Trophoblast cell (in vitro differentiated cells and primary cell): ENCODE measurements at regions not wholly inside any gene's neighbourhood (a gene's known extent, or its start where the extent isn't known, plus 50 kb on each side); places are given as distances from the start of the nearest gene placed in this dataset.
"Not testable (repeated sequence)": the region's sequence is repeated elsewhere in the genome, so short reads cannot be mapped to it uniquely, and the experiment has no call there.

ENCODE experiments used
- DNase-seq, 2 donors: peaks; one replicate each; pipeline ENCODE4 v3.0.0-alpha.2; 2016
- H2AFZ ChIP-seq: 2 replicates; pipeline ENCODE4 v1.6.1; 2013; ENCODE audit warnings: low read length, moderate library complexity, mild to moderate bottlenecking; ENCODE audit not compliant: insufficient read depth, poor library complexity
- H2AK5ac ChIP-seq: 2 replicates; pipeline ENCODE4 v1.6.1; 2013; ENCODE audit warnings: mild to moderate bottlenecking, low read length
- H2BK120ac ChIP-seq: 2 replicates; pipeline ENCODE4 v1.6.1; 2013; ENCODE audit warnings: low read length, mild to moderate bottlenecking, moderate library complexity; ENCODE audit not compliant: insufficient read depth, poor library complexity
- H2BK12ac ChIP-seq: 2 replicates; pipeline ENCODE4 v1.6.1; 2013; ENCODE audit warnings: mild to moderate bottlenecking, low read length, moderate library complexity
- H2BK5ac ChIP-seq: 2 replicates; pipeline ENCODE4 v1.6.1; 2013; ENCODE audit warnings: low read length, low read depth, moderate library complexity, mild to moderate bottlenecking; ENCODE audit not compliant: poor library complexity
- H3K14ac ChIP-seq: 2 replicates; pipeline ENCODE4 v1.6.1; 2013; ENCODE audit warnings: mild to moderate bottlenecking, low read length
- H3K18ac ChIP-seq: 2 replicates; pipeline ENCODE4 v1.6.1; 2013; ENCODE audit warnings: mild to moderate bottlenecking, low read length
- H3K23ac ChIP-seq: 2 replicates; pipeline ENCODE4 v1.6.1; 2013; ENCODE audit warnings: low read length
- H3K27ac ChIP-seq: 2 replicates; pipeline ENCODE4 v1.5.1; 2013; ENCODE audit warnings: low read depth, mild to moderate bottlenecking, inconsistent platforms, low read length, moderate library complexity
- H3K27me3 ChIP-seq: 2 replicates; pipeline ENCODE4 v1.6.1; 2013; ENCODE audit warnings: inconsistent platforms, mild to moderate bottlenecking, low read length, moderate library complexity; ENCODE audit not compliant: insufficient read depth
- H3K36me3 ChIP-seq, 2 experiments: 1 replicate in 1 of 2; 2 replicates in 1 of 2; pipeline ENCODE4 v1.6.1; 2013; ENCODE audit warnings: low read length in 2 of 2, mild to moderate bottlenecking in 2 of 2, moderate library complexity in 1 of 2; ENCODE audit not compliant: insufficient read depth in 2 of 2, control insufficient read depth in 1 of 2
- H3K4ac ChIP-seq: 2 replicates; pipeline ENCODE4 v1.6.1; 2013; ENCODE audit warnings: low read depth, mild to moderate bottlenecking, low read length, moderate library complexity
- H3K4me1 ChIP-seq, 2 experiments: 1 replicate in 1 of 2; 2 replicates in 1 of 2; pipeline ENCODE4 v1.6.1; 2013; ENCODE audit warnings: low read length in 2 of 2, mild to moderate bottlenecking in 2 of 2, moderate library complexity in 1 of 2; ENCODE audit not compliant: insufficient read depth in 2 of 2, control insufficient read depth in 1 of 2
- H3K4me2 ChIP-seq: 2 replicates; pipeline ENCODE4 v1.6.1; 2013; ENCODE audit warnings: inconsistent platforms, mild to moderate bottlenecking, low read length, moderate library complexity
- H3K4me3 ChIP-seq: 2 replicates; pipeline ENCODE4 v1.5.1; 2013; ENCODE audit warnings: mild to moderate bottlenecking, low read depth, low read length, inconsistent platforms
- H3K79me1 ChIP-seq: one replicate; pipeline ENCODE4 v1.6.1; 2013; ENCODE audit warnings: low read length
- H3K79me2 ChIP-seq: 2 replicates; pipeline ENCODE4 v1.6.1; 2013; ENCODE audit warnings: low read length, mild to moderate bottlenecking; ENCODE audit not compliant: control insufficient read depth, insufficient read depth, poor library complexity
- H3K9ac ChIP-seq: 2 replicates; pipeline ENCODE4 v1.6.1; 2013; ENCODE audit warnings: mild to moderate bottlenecking, low read length
- H3K9me3 ChIP-seq: 2 replicates; pipeline ENCODE4 v1.6.1; 2013; ENCODE audit warnings: low read depth, mild to moderate bottlenecking, control low read depth, inconsistent platforms, low read length; ENCODE audit not compliant: insufficient read depth
- H4K12ac ChIP-seq: 2 replicates; pipeline ENCODE4 v1.6.1; 2013; ENCODE audit warnings: low read depth, mild to moderate bottlenecking, low read length, moderate library complexity
- H4K8ac ChIP-seq: 2 replicates; pipeline ENCODE4 v1.6.1; 2013; ENCODE audit warnings: low read depth, mild to moderate bottlenecking, low read length, moderate library complexity
- H4K91ac ChIP-seq: one replicate; pipeline ENCODE4 v1.6.1; 2013; ENCODE audit warnings: low read depth, mild to moderate bottlenecking, low read length, moderate library complexity
- WGBS: extraction: QIAGEN DNeasy Blood & Tissue Kit; methylation state at CpG from one replicate; pipeline ENCODE4 v1.1.7; 2013; ENCODE audit warnings: missing lambda C conversion rate; ENCODE audit not compliant: insufficient read length, insufficient coverage; ENCODE audit errors: extremely low coverage; 5-methylcytosine and 5-hydroxymethylcytosine counted together

DNA sequence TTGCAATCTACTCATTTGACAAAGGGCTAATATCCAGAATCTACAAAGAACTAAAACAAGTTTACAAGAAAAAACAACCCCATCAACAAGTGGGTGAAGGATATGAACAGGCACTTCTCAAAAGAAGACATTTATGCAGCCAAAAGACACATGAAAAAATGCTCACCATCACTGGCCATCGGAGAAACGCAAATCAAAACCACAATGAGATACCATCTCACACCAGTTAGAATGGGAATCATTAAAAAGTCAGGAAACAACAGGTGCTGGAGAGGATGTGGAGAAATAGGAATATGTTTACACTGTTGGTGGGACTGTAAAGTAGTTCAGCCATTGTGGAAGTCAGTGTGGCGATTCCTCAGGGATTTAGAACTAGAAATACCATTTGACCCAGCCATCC, 336.5 kb downstream of the NR2F2 start:
- H3K9ac ChIP-seq, H3K4ac ChIP-seq, H3K14ac ChIP-seq, H3K4me3 ChIP-seq, H4K12ac ChIP-seq, H3K79me1 ChIP-seq, H3K4me2 ChIP-seq, H2BK120ac ChIP-seq, DNase-seq, H3K27me3 ChIP-seq, H3K9me3 ChIP-seq, H2BK12ac ChIP-seq, H2AFZ ChIP-seq, H3K18ac ChIP-seq, H4K8ac ChIP-seq, H3K4me1 ChIP-seq, H3K23ac ChIP-seq, H3K36me3 ChIP-seq, H3K27ac ChIP-seq, H4K91ac ChIP-seq, H3K79me2 ChIP-seq, H2BK5ac ChIP-seq, H2AK5ac ChIP-seq: not testable (repeated sequence)
- WGBS = no CpG with 5 or more reads among the region's 3 CpGs

- WGBS = no CpG with 5 or more reads among the region's 5 CpGs
- Histone ChIP-seq H3K14ac (no peak overlapping the region), H2BK12ac (no peak overlapping the region), H4K91ac (no peak overlapping the region), H3K18ac (no peak overlapping the region), H3K27me3 (no peaks in the 10 kb centered on the region), H2BK120ac (no peak overlapping the region), H3K79me2 (no peaks in the 10 kb centered on the region), H3K36me3 (no peaks in the 10 kb centered on the region), H4K12ac (no peak overlapping the region), H3K79me1 (no peaks in the 10 kb centered on the region), H2BK5ac (no peak overlapping the region), H3K4me3 (no peak overlapping the region), H3K9me3 (no peaks in the 10 kb centered on the region), H3K9ac (no peak overlapping the region), H2AK5ac (no peak overlapping the region), H4K8ac (no peak overlapping the region), H3K4ac (no peak overlapping the region), H3K4me2 (no peak overlapping the region), H3K27ac (no peak overlapping the region), H3K23ac (no peak overlapping the region), H3K4me1 (no peaks in the 10 kb centered on the region), H2AFZ (no peak overlapping the region)
- no peak for DNase-seq
Measured at GRCh38 chr15:96670389-96670788, 339.9 kb downstream of the NR2F2 start.

- Histone ChIP-seq H4K91ac (no peak overlapping the region), H3K9me3 (no peaks in the 10 kb centered on the region), H3K79me1 (no peaks in the 10 kb centered on the region), H2BK5ac (no peak overlapping the region), H3K79me2 (no peaks in the 10 kb centered on the region), H4K8ac (no peak overlapping the region), H2BK120ac (no peak overlapping the region), H3K9ac (no peak overlapping the region), H3K27me3 (no peaks in the 10 kb centered on the region), H3K4me1 (no peaks in the 10 kb centered on the region), H3K18ac (no peak overlapping the region), H4K12ac (no peak overlapping the region), H3K4me2 (no peak overlapping the region), H3K36me3 (no peaks in the 10 kb centered on the region), H3K23ac (no peak overlapping the region), H3K27ac (no peak overlapping the region), H3K4me3 (no peak overlapping the region), H3K4ac (no peak overlapping the region), H2AK5ac (no peak overlapping the region), H3K14ac (no peak overlapping the region), H2BK12ac (no peak overlapping the region), H2AFZ (no peak overlapping the region)
- peak in 1 of 2 donors; percentile 21 for DNase-seq
- no CpG with 5 or more reads among the region's 4 CpGs for WGBS
Measured at GRCh38 chr15:96672629-96673028, 342.1 kb downstream of the NR2F2 start.

GRCh38 chr15:96678386-96678785, 347.9 kb downstream of the NR2F2 start:
- Histone ChIP-seq H3K14ac (no peak overlapping the region), H3K36me3 (no peaks in the 10 kb centered on the region), H4K91ac (no peak overlapping the region), H3K4me2 (no peak overlapping the region), H3K27me3 (no peaks in the 10 kb centered on the region), H3K18ac (no peak overlapping the region), H2BK5ac (no peak overlapping the region), H2AK5ac (no peak overlapping the region), H3K9me3 (no peaks in the 10 kb centered on the region), H3K27ac (no peak overlapping the region), H3K4me1 (no peaks in the 10 kb centered on the region), H4K12ac (no peak overlapping the region), H3K9ac (no peak overlapping the region), H2AFZ (no peak overlapping the region), H3K79me1 (no peaks in the 10 kb centered on the region), H3K23ac (no peak overlapping the region), H4K8ac (no peak overlapping the region), H2BK120ac (no peak overlapping the region), H2BK12ac (no peak overlapping the region), H3K4me3 (no peak overlapping the region), H3K79me2 (no peaks in the 10 kb centered on the region), H3K4ac (no peak overlapping the region)
- WGBS = no CpG with 5 or more reads among the region's 3 CpGs
- DNase-seq = peak; percentile 39 to 62
